K562 (cell line): ENCODE measurements at regions not wholly inside any gene's neighbourhood (a gene's known extent, or its start where the extent isn't known, plus 50 kb on each side); places are given as distances from the start of the nearest gene placed in this dataset.
"Not testable (repeated sequence)": the region's sequence is repeated elsewhere in the genome, so short reads cannot be mapped to it uniquely, and the experiment has no call there.

Source experiments
- ATAC-seq: fragments of 200-7000 bp; cut with Tn5 transposase; 3 replicates; pipeline ENCODE4 v1.9.1; 2020; ENCODE audit warnings: moderate library complexity
- BruUV-seq: library from RNA; stranded (reverse); fragments of 400-500 nt; replicated peaks from 2 replicates; lab custom pipeline; 2021; lab: Mats Ljungman, UMichigan
- CTCF ChIA-PET: fragments of 300-600 bp; formaldehyde crosslinking; extraction: SDS; loops from one replicate; lab custom pipeline; 2021; ENCODE audit warnings: low intra/inter-chr PET ratio; lab: Yijun Ruan, JAX
- POLR2A ChIA-PET: fragments of 300-600, 350-650 bp; sonication (Branson Sonifier 250); formaldehyde crosslinking; extraction: SDS; loops from one replicate; lab custom pipeline; 2021; ENCODE audit warnings: antibody characterized with exemption, inconsistent platforms; lab: Yijun Ruan, JAX
- DNase-seq, 4 experiments: peaks; one replicate each; pipeline versions ENCODE4 v3.0.0 to v3.0.0-alpha.2; 2011 to 2018; ENCODE audit warnings: low spot score in 3 of 4, mixed read lengths in 3 of 4; ENCODE audit errors: extremely low read depth in 1 of 4
- FAIRE-seq: peaks from 2 replicates; lab custom pipeline; 2011; peaks lifted over from hg19 to GRCh38; lab: Jason Lieb, UNC
- H2AFZ ChIP-seq: 2 replicates; pipeline ENCODE4 v1.6.0; 2011; ENCODE audit warnings: low read depth, low read length, control low read depth, inconsistent platforms
- H3K27ac ChIP-seq: fragments of 200-600 bp; 3 replicates; pipeline ENCODE4 v1.8.0; 2011; ENCODE audit warnings: low read depth, mild to moderate bottlenecking, control low read depth, inconsistent platforms, low read length, moderate library complexity, mixed read lengths; ENCODE audit errors: extremely low read depth
- H3K27me3 ChIP-seq, 2 experiments: fragments of 300-600 bp in 1 of 2; 2 replicates in 1 of 2; 3 replicates in 1 of 2; pipeline versions ENCODE4 v1.6.0 to v1.8.0; 2011; ENCODE audit warnings: inconsistent platforms in 2 of 2, low read length in 2 of 2, mild to moderate bottlenecking in 1 of 2, mixed read lengths in 1 of 2, moderate library complexity in 1 of 2; ENCODE audit not compliant: control insufficient read depth in 2 of 2, insufficient read depth in 2 of 2
- H3K36me3 ChIP-seq: fragments of 300-600 bp; 3 replicates; pipeline ENCODE4 v1.8.0; 2011; ENCODE audit warnings: mild to moderate bottlenecking, low read length, inconsistent platforms; ENCODE audit not compliant: control insufficient read depth, insufficient read depth
- H3K4me1 ChIP-seq, 2 experiments: fragments of 200-600 bp in 1 of 2; replicated peaks in 1 of 2; 2 replicates in 1 of 2; 3 replicates in 1 of 2; pipeline versions ENCODE4 v1.5.1 to v1.8.0; 2011; ENCODE audit warnings: inconsistent platforms in 2 of 2, low read length in 2 of 2, mild to moderate bottlenecking in 1 of 2, mixed read lengths in 1 of 2, moderate library complexity in 1 of 2; ENCODE audit not compliant: control insufficient read depth in 2 of 2, insufficient read depth in 2 of 2
- H3K4me2 ChIP-seq: 2 replicates; pipeline ENCODE4 v1.6.1; 2011; ENCODE audit warnings: low read length, control low read depth, inconsistent platforms, mixed read lengths; ENCODE audit not compliant: insufficient read depth
- H3K4me3 ChIP-seq: fragments of 200-600 bp; sonication (generic), shearing (Covaris generic); 2 replicates; pipeline ENCODE4 v1.5.1; 2016; ENCODE audit warnings: control low read depth, inconsistent platforms
- H3K79me2 ChIP-seq: fragments of 200-600 bp; 3 replicates; pipeline ENCODE4 v1.8.0; 2011; ENCODE audit warnings: low read length, inconsistent platforms; ENCODE audit not compliant: control insufficient read depth, insufficient read depth
- H3K9ac ChIP-seq, 2 experiments: 2 replicates each; pipeline versions ENCODE4 v1.6.0 to v1.6.1; 2011; ENCODE audit warnings: low read depth in 2 of 2, low read length in 2 of 2, control low read depth in 1 of 2, inconsistent platforms in 1 of 2, mild to moderate bottlenecking in 1 of 2, mixed read lengths in 1 of 2; ENCODE audit not compliant: insufficient read depth in 1 of 2
- H3K9me1 ChIP-seq: one replicate; pipeline ENCODE4 v1.6.0; 2011; ENCODE audit warnings: inconsistent platforms, mild to moderate bottlenecking, low read length, moderate library complexity; ENCODE audit not compliant: control insufficient read depth, insufficient read depth
- H3K9me3 ChIP-seq: replicated peaks from 2 replicates; pipeline ENCODE4 v1.5.1; 2011; ENCODE audit warnings: low read depth, low read length, inconsistent platforms; ENCODE audit not compliant: control insufficient read depth, insufficient read depth
- H4K20me1 ChIP-seq: replicated peaks from 2 replicates; pipeline ENCODE4 v1.6.1; 2011; ENCODE audit warnings: low read length, inconsistent platforms, mixed read lengths; ENCODE audit not compliant: control insufficient read depth, insufficient read depth
- FUS ChIP-seq: fragments of 200-400 bp; formaldehyde crosslinking; optimal IDR thresholded peaks from 2 replicates; pipeline ENCODE3; 2017; ENCODE audit warnings: low read depth, low read length
- GATAD2B ChIP-seq: fragments of 450-650 bp; IDR thresholded peaks from 2 replicates; pipeline ENCODE4 v1.6.1; 2017; ENCODE audit warnings: mild to moderate bottlenecking, borderline replicate concordance
- TAF9B ChIP-seq: fragments of 450-650 bp; IDR thresholded peaks from 2 replicates; pipeline ENCODE4 v1.6.1; 2018; ENCODE audit warnings: mild to moderate bottlenecking; ENCODE audit not compliant: partially characterized antibody
- THAP12 ChIP-seq: fragments of 250-450 bp; sonication (Bioruptor Pico); IDR thresholded peaks from 2 replicates; pipeline ENCODE4 v1.9.0; 2021; ENCODE audit warnings: mild to moderate bottlenecking, inconsistent platforms
- ZFX ChIP-seq: sonication (generic); formaldehyde crosslinking; IDR thresholded peaks from 2 replicates; pipeline ENCODE4 v1.8.0; 2022; ENCODE audit warnings: mild to moderate bottlenecking, missing genetic modification reagents, moderate library complexity
- WGBS: fragments of 100-300 bp; shearing (Covaris generic); methylation state at CpG from one replicate; pipeline ENCODE4 v1.1.6; 2016; ENCODE audit warnings: low coverage, mixed read lengths; ENCODE audit not compliant: insufficient coverage; ENCODE audit errors: missing lambda C conversion rate; 5-methylcytosine and 5-hydroxymethylcytosine counted together
- in situ Hi-C: fragments of 300-500 bp; cut with MboI; formaldehyde crosslinking; loops from 4 replicates; pipeline ENCODE4 v1.15.0; 2018; ENCODE audit warnings: inconsistent platforms, mixed read lengths
- intact Hi-C: fragments of 100-400 bp; cut with micrococcal nuclease; formaldehyde crosslinking; loops from 2 replicates; pipeline ENCODE4 v1.14.2; 2022
- TF ChIP-seq, protein P1 (sequence below): fragments of 250-450 bp; sonication (Bioruptor Pico); IDR thresholded peaks from 2 replicates; pipeline ENCODE4 v1.5.1; 2021; ENCODE audit warnings: mild to moderate bottlenecking
- TF ChIP-seq, protein P2 (sequence below): sonication (generic); formaldehyde crosslinking; IDR thresholded peaks from 2 replicates; pipeline ENCODE4 v1.8.0; 2022; ENCODE audit warnings: missing genetic modification reagents, mild to moderate bottlenecking, moderate library complexity, borderline replicate concordance

GRCh38 chr5:27743383-27743979, 705.1 kb upstream of the CDH9 start:
- FAIRE-seq, in situ Hi-C loops, BruUV-seq: not testable (repeated sequence)

GRCh38 chr5:27742805-27743204, 704.4 kb upstream of the CDH9 start:
- H2AFZ ChIP-seq: no peak overlapping the region
- DNase-seq (peak in 1 of 4 experiments; percentile 3), FAIRE-seq (no peak), ATAC-seq (no peak; the same call in 2 of the 3 replicates)
- H3K4me3 ChIP-seq: no peak overlapping the region
- H3K9ac ChIP-seq: no peak overlapping the region
- H3K79me2 ChIP-seq: no peaks in the 10 kb centered on the region
- H3K27me3 ChIP-seq: no peaks in the 10 kb centered on the region
- WGBS: 2% methylated on average over 6 of the region's 6 CpGs
- H4K20me1 ChIP-seq: no peaks in the 10 kb centered on the region
- H3K27ac ChIP-seq: no peak overlapping the region
- ChIA-PET CTCF (no interaction called here), POLR2A (no interaction called here)
- no peaks in the 10 kb centered on the region for H3K9me3 ChIP-seq
- H3K4me1 ChIP-seq: no peaks in the 10 kb centered on the region
- BruUV-seq: no TSS peak
- no peaks in the 10 kb centered on the region for H3K36me3 ChIP-seq
- H3K9me1 ChIP-seq: no peaks in the 10 kb centered on the region
- peak overlapping the region; percentile 48 for H3K4me2 ChIP-seq
- intact Hi-C loops (no loop called here), in situ Hi-C loops (no loop called here)
- TF ChIP-seq TAF9B: no peak
- TF ChIP-seq FUS: no peak
- TF ChIP-seq, protein P1, sequence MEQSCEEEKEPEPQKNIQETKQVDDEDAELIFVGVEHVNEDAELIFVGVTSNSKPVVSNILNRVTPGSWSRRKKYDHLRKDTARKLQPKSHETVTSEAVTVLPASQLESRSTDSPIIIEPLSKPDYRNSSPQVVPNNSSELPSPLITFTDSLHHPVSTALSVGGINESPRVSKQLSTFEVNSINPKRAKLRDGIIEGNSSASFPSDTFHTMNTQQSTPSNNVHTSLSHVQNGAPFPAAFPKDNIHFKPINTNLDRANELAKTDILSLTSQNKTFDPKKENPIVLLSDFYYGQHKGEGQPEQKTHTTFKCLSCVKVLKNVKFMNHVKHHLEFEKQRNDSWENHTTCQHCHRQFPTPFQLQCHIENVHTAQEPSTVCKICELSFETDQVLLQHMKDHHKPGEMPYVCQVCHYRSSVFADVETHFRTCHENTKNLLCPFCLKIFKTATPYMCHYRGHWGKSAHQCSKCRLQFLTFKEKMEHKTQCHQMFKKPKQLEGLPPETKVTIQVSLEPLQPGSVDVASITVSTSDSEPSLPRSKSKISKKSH (CRISPR knock-in tag): no peak
- TF ChIP-seq THAP12 (CRISPR knock-in tag): no peak
- TF ChIP-seq GATAD2B: no peak

More at GRCh38 chr5:27743383-27743979, 705.1 kb upstream of the CDH9 start:
- peak in 1 of 4 experiments; percentile 29 for DNase-seq
- H4K20me1 ChIP-seq, H3K4me3 ChIP-seq, POLR2A ChIA-PET, H3K36me3 ChIP-seq, H2AFZ ChIP-seq, CTCF ChIA-PET, H3K27me3 ChIP-seq, H3K4me1 ChIP-seq, H3K9me1 ChIP-seq, H3K4me2 ChIP-seq, H3K79me2 ChIP-seq, H3K9ac ChIP-seq, ATAC-seq, intact Hi-C loops, H3K27ac ChIP-seq, H3K9me3 ChIP-seq: not testable (repeated sequence)
- TF ChIP-seq, protein P2, sequence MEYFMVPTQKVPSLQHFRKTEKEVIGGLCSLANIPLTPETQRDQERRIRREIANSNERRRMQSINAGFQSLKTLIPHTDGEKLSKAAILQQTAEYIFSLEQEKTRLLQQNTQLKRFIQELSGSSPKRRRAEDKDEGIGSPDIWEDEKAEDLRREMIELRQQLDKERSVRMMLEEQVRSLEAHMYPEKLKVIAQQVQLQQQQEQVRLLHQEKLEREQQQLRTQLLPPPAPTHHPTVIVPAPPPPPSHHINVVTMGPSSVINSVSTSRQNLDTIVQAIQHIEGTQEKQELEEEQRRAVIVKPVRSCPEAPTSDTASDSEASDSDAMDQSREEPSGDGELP (CRISPR knock-in tag): peak; percentile 79
- peak; percentile 49 for TF ChIP-seq ZFX (CRISPR knock-in tag)
- WGBS: 2% methylated on average over 21 of the region's 35 CpGs
